Fibroblast of lung (primary cell): ENCODE measurements at regions not wholly inside any gene's neighbourhood (a gene's known extent, or its start where the extent isn't known, plus 50 kb on each side); places are given as distances from the start of the nearest gene placed in this dataset.

ENCODE experiments used
- EZH2 ChIP-seq: IDR thresholded peaks from 2 replicates; pipeline ENCODE4 v1.5.1; 2012; ENCODE audit warnings: low read length, control low read depth, mild to moderate bottlenecking; ENCODE audit errors: missing control alignments
- TF ChIP-seq, protein P1 (sequence below), 2 donors: IDR thresholded peaks in 1 of 2; conservative IDR thresholded peaks in 1 of 2; 1 replicate in 1 of 2; 2 replicates in 1 of 2; pipeline ENCODE4 v1.5.1; 2011 to 2012; ENCODE audit warnings: low read length in 2 of 2, control low read depth in 1 of 2, inconsistent platforms in 1 of 2, low read depth in 1 of 2, mild to moderate bottlenecking in 1 of 2

DNA sequence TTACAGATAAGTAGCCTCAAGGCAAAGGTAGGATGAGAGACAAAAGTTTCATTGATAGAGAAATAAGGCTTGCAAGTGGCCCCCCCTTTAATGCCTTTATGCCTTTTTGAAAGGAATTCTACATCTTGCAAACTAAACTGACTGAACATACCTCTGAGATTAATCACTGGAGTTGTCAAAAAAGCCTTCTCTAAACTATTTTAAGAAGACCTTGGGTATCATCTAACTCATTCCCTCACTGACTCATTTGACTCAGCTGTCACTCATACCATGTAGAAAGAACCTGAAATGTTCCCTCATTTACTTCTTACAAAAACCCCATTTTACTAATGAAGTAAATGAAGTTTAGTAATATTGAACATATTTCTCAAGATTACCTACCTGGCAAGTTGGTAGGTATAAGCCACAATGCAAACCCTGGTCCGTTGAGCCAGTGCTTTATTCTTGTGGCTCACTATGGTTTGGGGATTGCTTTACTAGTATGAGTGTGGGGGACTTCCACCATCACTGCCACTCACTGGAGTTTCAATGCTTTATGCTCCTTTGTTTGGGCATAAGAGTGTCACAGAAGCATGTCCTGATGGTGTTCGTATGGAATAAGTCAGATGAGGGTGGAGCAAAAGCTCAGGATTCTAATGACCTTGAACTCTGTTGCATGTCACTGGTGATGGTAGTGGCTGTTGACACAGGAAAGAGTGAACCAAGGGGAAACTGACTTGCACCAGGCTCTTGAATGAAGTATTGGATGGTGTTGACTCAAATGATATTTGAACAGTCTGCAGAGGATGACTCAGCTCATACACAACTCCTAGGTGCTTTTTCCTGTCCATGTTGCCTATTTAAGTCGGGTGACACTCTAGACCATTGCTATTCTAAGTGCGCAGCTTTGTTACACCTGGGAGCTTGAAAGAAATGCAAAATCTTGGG lies 305.5 kb upstream of the EMCN start:
- TF ChIP-seq, protein P1, sequence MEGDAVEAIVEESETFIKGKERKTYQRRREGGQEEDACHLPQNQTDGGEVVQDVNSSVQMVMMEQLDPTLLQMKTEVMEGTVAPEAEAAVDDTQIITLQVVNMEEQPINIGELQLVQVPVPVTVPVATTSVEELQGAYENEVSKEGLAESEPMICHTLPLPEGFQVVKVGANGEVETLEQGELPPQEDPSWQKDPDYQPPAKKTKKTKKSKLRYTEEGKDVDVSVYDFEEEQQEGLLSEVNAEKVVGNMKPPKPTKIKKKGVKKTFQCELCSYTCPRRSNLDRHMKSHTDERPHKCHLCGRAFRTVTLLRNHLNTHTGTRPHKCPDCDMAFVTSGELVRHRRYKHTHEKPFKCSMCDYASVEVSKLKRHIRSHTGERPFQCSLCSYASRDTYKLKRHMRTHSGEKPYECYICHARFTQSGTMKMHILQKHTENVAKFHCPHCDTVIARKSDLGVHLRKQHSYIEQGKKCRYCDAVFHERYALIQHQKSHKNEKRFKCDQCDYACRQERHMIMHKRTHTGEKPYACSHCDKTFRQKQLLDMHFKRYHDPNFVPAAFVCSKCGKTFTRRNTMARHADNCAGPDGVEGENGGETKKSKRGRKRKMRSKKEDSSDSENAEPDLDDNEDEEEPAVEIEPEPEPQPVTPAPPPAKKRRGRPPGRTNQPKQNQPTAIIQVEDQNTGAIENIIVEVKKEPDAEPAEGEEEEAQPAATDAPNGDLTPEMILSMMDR (conservative IDR thresholded peaks at IDR 0.05 in 1 of 2, IDR thresholded peaks at IDR 0.05 in 1 of 2; ENCODE audit: low read depth in 1 of 2, low read length in 2 of 2) = no peak
- TF ChIP-seq EZH2 = no peak
